Neutrophil (primary cell): ENCODE measurements at regions not wholly inside any gene's neighbourhood (a gene's known extent, or its start where the extent isn't known, plus 50 kb on each side); places are given as distances from the start of the nearest gene placed in this dataset.

Experiments used
- H3K27ac ChIP-seq: fragments of 200-600 bp; sonication (generic); 2 replicates; pipeline ENCODE4 v1.5.1; 2016; ENCODE audit warnings: mild to moderate bottlenecking, moderate library complexity
- H3K27me3 ChIP-seq: fragments of 200-600 bp; sonication (generic); 2 replicates; pipeline ENCODE4 v1.6.0; 2016; ENCODE audit warnings: mild to moderate bottlenecking
- H3K36me3 ChIP-seq: fragments of 200-600 bp; sonication (generic); 2 replicates; pipeline ENCODE4 v1.5.1; 2017
- H3K4me1 ChIP-seq, 2 experiments: fragments of 200-600 bp in 1 of 2; sonication (generic) in 1 of 2; 1 replicate in 1 of 2; 2 replicates in 1 of 2; pipeline versions ENCODE4 v1.5.1 to v1.6.1; 2013 to 2016; ENCODE audit warnings: low read depth in 1 of 2, low read length in 1 of 2, mild to moderate bottlenecking in 1 of 2, moderate library complexity in 1 of 2; ENCODE audit not compliant: control insufficient read depth in 1 of 2, insufficient read depth in 1 of 2
- H3K4me3 ChIP-seq, 2 experiments: fragments of 200-600 bp in 1 of 2; sonication (generic) in 1 of 2; 1 replicate in 1 of 2; 2 replicates in 1 of 2; pipeline ENCODE4 v1.5.1; 2013 to 2016; ENCODE audit warnings: low read depth in 1 of 2, low read length in 1 of 2, mild to moderate bottlenecking in 1 of 2, moderate library complexity in 1 of 2
- H3K9me3 ChIP-seq: fragments of 200-600 bp; sonication (generic); 2 replicates; pipeline ENCODE4 v1.5.1; 2016
- CTCF ChIP-seq: fragments of 200-600 bp; sonication (generic); IDR thresholded peaks from 2 replicates; pipeline ENCODE4 v1.5.1; 2016; ENCODE audit warnings: antibody characterized with exemption

- no peaks in the 10 kb centered on the region for H3K4me1 ChIP-seq
- H3K36me3 ChIP-seq = no peaks in the 10 kb centered on the region
- no peak overlapping the region for H3K27ac ChIP-seq
- no peak overlapping the region for H3K4me3 ChIP-seq
- no peak for TF ChIP-seq CTCF
- H3K27me3 ChIP-seq = no peaks in the 10 kb centered on the region
- no peaks in the 10 kb centered on the region for H3K9me3 ChIP-seq
Measured at GRCh38 chr4:100244347-100244746, 54.1 kb upstream of the DDIT4L start.
